ENCODE measurements at regions not wholly inside any gene's neighbourhood (a gene's known extent, or its start where the extent isn't known, plus 50 kb on each side); places are given as distances from the start of the nearest gene placed in this dataset.
"Not testable (repeated sequence)": the region's sequence is repeated elsewhere in the genome, so short reads cannot be mapped to it uniquely, and the experiment has no call there.

DNA sequence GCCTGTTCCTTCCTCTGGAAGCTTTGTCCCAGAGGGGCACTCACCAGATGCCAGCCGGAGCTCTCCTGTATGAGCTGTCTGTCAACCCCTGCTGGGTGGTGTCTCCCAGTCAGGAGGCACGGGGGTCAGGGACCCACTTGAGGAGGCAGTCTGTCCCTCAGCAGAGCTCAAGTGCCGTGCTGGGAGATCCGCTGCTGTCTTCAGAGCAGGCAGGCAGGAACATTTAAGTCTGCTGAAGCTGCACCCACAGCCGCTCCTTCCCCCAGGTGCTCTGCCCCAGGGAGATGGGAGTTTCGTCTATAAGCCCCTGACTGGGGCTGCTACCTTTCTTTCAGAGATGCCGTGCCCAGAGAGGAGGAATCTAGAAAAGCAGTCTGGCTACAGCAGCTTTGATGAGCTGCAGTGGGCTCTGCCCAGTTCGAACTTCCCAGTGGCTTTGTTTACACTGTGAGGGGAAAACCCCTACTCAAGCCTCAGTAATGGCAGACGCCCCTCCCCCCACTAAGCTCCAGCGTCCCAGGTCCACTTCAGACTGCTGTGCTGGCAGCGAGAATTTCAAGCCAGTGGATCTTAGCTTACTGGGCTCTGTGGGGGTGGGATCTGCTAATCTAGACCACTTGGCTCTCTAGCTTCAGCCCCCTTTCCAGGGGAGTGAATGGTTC, 61.5 kb upstream of the PRNP start:
- TF ChIP-seq SP1 (IDR thresholded peaks at IDR 0.05); SUZ12 (IDR thresholded peaks at IDR 0.05); ARNT (IDR thresholded peaks at IDR 0.05); BHLHE40 (IDR thresholded peaks at IDR 0.05; ENCODE audit: borderline replicate concordance); CTBP1 (IDR thresholded peaks at IDR 0.05; ENCODE audit: borderline replicate concordance); TARDBP (IDR thresholded peaks at IDR 0.05): not testable (repeated sequence)
